GM23338 (cell line): ENCODE measurements at regions not wholly inside any gene's neighbourhood (a gene's known extent, or its start where the extent isn't known, plus 50 kb on each side); places are given as distances from the start of the nearest gene placed in this dataset.

Experiments
- CTCF ChIP-seq, 2 experiments: fragments of 200-600 bp in 1 of 2; sonication (generic) in 1 of 2; conservative IDR thresholded peaks; 2 replicates each; pipeline versions ENCODE4 v1.5.1 to v1.6.1; 2016 to 2017; ENCODE audit warnings: antibody characterized with exemption in 2 of 2, low read depth in 2 of 2, mild to moderate bottlenecking in 2 of 2, moderate library complexity in 1 of 2
- EZH2 ChIP-seq: fragments of 200-600 bp; sonication (generic); IDR thresholded peaks from one replicate; pipeline ENCODE4 v1.8.0; 2017; ENCODE audit warnings: antibody characterized with exemption, mild to moderate bottlenecking, low read depth; ENCODE audit not compliant: unreplicated experiment
- JUNB ChIP-seq: IDR thresholded peaks from one replicate; pipeline ENCODE4 v1.6.1; 2016; ENCODE audit warnings: antibody characterized with exemption; ENCODE audit not compliant: unreplicated experiment
- POLR2AphosphoS5 ChIP-seq: IDR thresholded peaks from 2 replicates; pipeline ENCODE4 v1.6.1; 2016; ENCODE audit warnings: antibody characterized with exemption, low read depth
- REST ChIP-seq: IDR thresholded peaks from one replicate; pipeline ENCODE4 v1.6.1; 2018; ENCODE audit warnings: antibody characterized with exemption; ENCODE audit not compliant: unreplicated experiment
- ZNF114 ChIP-seq: fragments of 250-450 bp; sonication (Bioruptor Pico); IDR thresholded peaks from 2 replicates; pipeline ENCODE4 v1.5.0; 2020; ENCODE audit warnings: mild to moderate bottlenecking, moderate library complexity

GRCh38 chr5:89520771-89521170 is 637.8 kb upstream of the MEF2C start:
- TF ChIP-seq EZH2 = no peak
- no peak for TF ChIP-seq REST
- no peak for TF ChIP-seq CTCF (conservative IDR thresholded peaks at IDR 0.05; ENCODE audit: low read depth in 2 of 2)
- TF ChIP-seq POLR2AphosphoS5 = no peak
- TF ChIP-seq JUNB = no peak
- no peak for TF ChIP-seq ZNF114
